AG09319 (cell line): ENCODE measurements at regions not wholly inside any gene's neighbourhood (a gene's known extent, or its start where the extent isn't known, plus 50 kb on each side); places are given as distances from the start of the nearest gene placed in this dataset.
"Not testable (repeated sequence)": the region's sequence is repeated elsewhere in the genome, so short reads cannot be mapped to it uniquely, and the experiment has no call there.

Source experiments
- DNase-seq: peaks from one replicate; pipeline ENCODE4 v3.0.0-alpha.2; 2010; ENCODE audit warnings: low read depth; ENCODE audit errors: extremely low read depth
- CTCF ChIP-seq: IDR thresholded peaks from 2 replicates; pipeline ENCODE4 v1.5.1; 2011; ENCODE audit warnings: low read depth, mild to moderate bottlenecking, inconsistent platforms, low read length, moderate library complexity

GRCh38 chr1:221272940-221273339 is 393.7 kb downstream of the HLX start:
- no peak for TF ChIP-seq CTCF
- DNase-seq, result no peak

DNA sequence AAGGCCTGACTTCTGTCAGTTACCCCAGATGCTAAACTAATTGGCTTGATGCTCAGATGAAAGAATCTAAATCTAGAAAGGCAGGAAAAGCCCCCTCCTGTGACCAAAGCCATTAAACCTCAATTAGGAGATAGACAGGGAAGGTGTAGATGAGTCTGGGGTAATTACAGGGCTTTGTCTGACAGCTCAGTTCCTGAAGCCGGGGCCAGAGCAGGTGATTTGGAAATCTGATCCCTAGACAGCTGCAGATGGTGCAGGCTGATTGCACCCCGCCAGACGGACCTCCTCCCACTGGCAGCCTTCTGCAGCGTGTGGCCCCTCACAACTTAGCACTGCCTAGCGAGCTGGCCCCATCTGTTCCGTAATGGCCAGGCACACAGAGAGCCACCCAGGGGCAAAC is 395.1 kb downstream of the HLX start:
- no peak for DNase-seq
- TF ChIP-seq CTCF, result no peak

GRCh38 chr1:221276896-221277409 is 397.7 kb downstream of the HLX start:
- TF ChIP-seq CTCF, result no peak
- DNase-seq, result no peak

GRCh38 chr1:221279146-221279545 is 399.9 kb downstream of the HLX start:
- DNase-seq, result no peak
- no peak for TF ChIP-seq CTCF

- no peak for TF ChIP-seq CTCF
- DNase-seq, result no peak
Measured at GRCh38 chr1:221283532-221283931, 404.3 kb downstream of the HLX start.

DNA sequence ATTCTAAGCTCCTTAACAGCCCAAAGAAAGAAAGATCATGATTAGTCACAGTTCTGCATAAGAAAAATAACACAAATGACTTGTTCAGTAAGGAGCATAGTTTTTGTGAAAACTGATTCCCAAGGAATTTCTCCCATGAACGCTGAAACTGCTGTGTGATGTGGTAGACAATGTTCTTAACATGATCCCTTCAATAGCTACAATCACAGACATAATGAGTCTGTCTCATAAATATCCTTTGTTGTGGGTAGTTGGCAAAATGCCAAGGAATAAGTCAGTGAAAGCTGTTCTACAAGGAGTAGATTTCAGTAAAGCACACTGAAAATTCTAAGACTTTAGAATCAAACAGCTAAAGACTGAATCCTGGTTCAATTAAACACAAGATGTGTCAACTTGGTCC is 404.8 kb downstream of the HLX start:
- no peak for DNase-seq
- no peak for TF ChIP-seq CTCF

GRCh38 chr1:221284991-221285390 is 405.7 kb downstream of the HLX start:
- DNase-seq, result not testable (repeated sequence)

GRCh38 chr1:221285458-221286210 is 406.4 kb downstream of the HLX start:
- DNase-seq, result not testable (repeated sequence)
